ENCODE measurements at regions not wholly inside any gene's neighbourhood (a gene's known extent, or its start where the extent isn't known, plus 50 kb on each side); places are given as distances from the start of the nearest gene placed in this dataset.

GRCh38 chr4:22587253-22587652 lies 71.4 kb upstream of the ADGRA3 start:
- no peak for TF ChIP-seq CTCF (conservative IDR thresholded peaks at IDR 0.05; ENCODE audit: low read depth, low read length)
- Histone ChIP-seq H2AFZ (ENCODE audit: low read depth) (no peak overlapping the region), H3K36me3 (ENCODE audit: insufficient read depth) (no peaks in the 10 kb centered on the region), H3K27ac (no peak overlapping the region), H4K20me1 (ENCODE audit: insufficient read depth) (no peaks in the 10 kb centered on the region), H3K9ac (no peak overlapping the region), H3K79me2 (ENCODE audit: insufficient read depth, low read depth) (no peaks in the 10 kb centered on the region), H3K4me1 (ENCODE audit: low read depth, poor library complexity, severe bottlenecking) (no peaks in the 10 kb centered on the region), H3K4me2 (no peak overlapping the region), H3K27me3 (ENCODE audit: insufficient read depth, low read depth) (no peaks in the 10 kb centered on the region), H3K4me3 (IDR thresholded peaks at IDR 0.05; ENCODE audit: insufficient read depth, low read depth, low read length) (no peak overlapping the region)

- TF ChIP-seq CTCF (conservative IDR thresholded peaks at IDR 0.05; ENCODE audit: low read depth, low read length) = no peak
- no peak overlapping the region for H3K4me3 ChIP-seq (IDR thresholded peaks at IDR 0.05; ENCODE audit: insufficient read depth, low read depth, low read length)
- no peak overlapping the region for H3K9ac ChIP-seq
- no peak overlapping the region for H2AFZ ChIP-seq (ENCODE audit: low read depth)
- H3K79me2 ChIP-seq (ENCODE audit: insufficient read depth, low read depth) = no peaks in the 10 kb centered on the region
- no peaks in the 10 kb centered on the region for H3K4me1 ChIP-seq (ENCODE audit: low read depth, poor library complexity, severe bottlenecking)
- no peaks in the 10 kb centered on the region for H3K36me3 ChIP-seq (ENCODE audit: insufficient read depth)
- H4K20me1 ChIP-seq (ENCODE audit: insufficient read depth) = no peaks in the 10 kb centered on the region
- H3K4me2 ChIP-seq = no peak overlapping the region
- no peak overlapping the region for H3K27ac ChIP-seq
- no peaks in the 10 kb centered on the region for H3K27me3 ChIP-seq (ENCODE audit: insufficient read depth, low read depth)
These were observed 78.1 kb upstream of the ADGRA3 start for GRCh38 chr4:22593933-22594332.

GRCh38 chr4:22595684-22596083 lies 79.8 kb upstream of the ADGRA3 start:
- no peak overlapping the region for H3K27ac ChIP-seq

GRCh38 chr4:22596409-22596808 lies 80.5 kb upstream of the ADGRA3 start:
- no peaks in the 10 kb centered on the region for H3K4me1 ChIP-seq (ENCODE audit: low read depth, poor library complexity, severe bottlenecking)
- no peak overlapping the region for H3K27ac ChIP-seq
- H4K20me1 ChIP-seq (ENCODE audit: insufficient read depth) = no peaks in the 10 kb centered on the region
- H3K9ac ChIP-seq = no peak overlapping the region
- H2AFZ ChIP-seq (ENCODE audit: low read depth) = no peak overlapping the region
- H3K27me3 ChIP-seq (ENCODE audit: insufficient read depth, low read depth) = no peaks in the 10 kb centered on the region
- TF ChIP-seq CTCF (conservative IDR thresholded peaks at IDR 0.05; ENCODE audit: low read depth, low read length) = no peak
- H3K4me2 ChIP-seq = no peak overlapping the region
- H3K4me3 ChIP-seq (IDR thresholded peaks at IDR 0.05; ENCODE audit: insufficient read depth, low read depth, low read length) = no peak overlapping the region
- no peaks in the 10 kb centered on the region for H3K79me2 ChIP-seq (ENCODE audit: insufficient read depth, low read depth)
- no peaks in the 10 kb centered on the region for H3K36me3 ChIP-seq (ENCODE audit: insufficient read depth)

More at GRCh38 chr4:22595684-22596083, 79.8 kb upstream of the ADGRA3 start:
- TF ChIP-seq CTCF (conservative IDR thresholded peaks at IDR 0.05; ENCODE audit: low read depth, low read length) = no peak
- Histone ChIP-seq H3K27me3 (ENCODE audit: insufficient read depth, low read depth) (no peaks in the 10 kb centered on the region), H3K9ac (no peak overlapping the region), H3K79me2 (ENCODE audit: insufficient read depth, low read depth) (no peaks in the 10 kb centered on the region), H3K36me3 (ENCODE audit: insufficient read depth) (no peaks in the 10 kb centered on the region), H2AFZ (ENCODE audit: low read depth) (no peak overlapping the region), H3K4me3 (IDR thresholded peaks at IDR 0.05; ENCODE audit: insufficient read depth, low read depth, low read length) (no peak overlapping the region), H3K4me1 (ENCODE audit: low read depth, poor library complexity, severe bottlenecking) (no peaks in the 10 kb centered on the region), H3K4me2 (no peak overlapping the region), H4K20me1 (ENCODE audit: insufficient read depth) (no peaks in the 10 kb centered on the region)
